HG03442 (cell line): ENCODE measurements at regions not wholly inside any gene's neighbourhood (a gene's known extent, or its start where the extent isn't known, plus 50 kb on each side); places are given as distances from the start of the nearest gene placed in this dataset.

ENCODE experiments used
- ATAC-seq: cut with Tn5 transposase; IDR thresholded peaks from one replicate; pipeline ENCODE4 v1.9.1; 2021; ENCODE audit warnings: mild to moderate bottlenecking, moderate library complexity; ENCODE audit not compliant: unreplicated experiment

DNA sequence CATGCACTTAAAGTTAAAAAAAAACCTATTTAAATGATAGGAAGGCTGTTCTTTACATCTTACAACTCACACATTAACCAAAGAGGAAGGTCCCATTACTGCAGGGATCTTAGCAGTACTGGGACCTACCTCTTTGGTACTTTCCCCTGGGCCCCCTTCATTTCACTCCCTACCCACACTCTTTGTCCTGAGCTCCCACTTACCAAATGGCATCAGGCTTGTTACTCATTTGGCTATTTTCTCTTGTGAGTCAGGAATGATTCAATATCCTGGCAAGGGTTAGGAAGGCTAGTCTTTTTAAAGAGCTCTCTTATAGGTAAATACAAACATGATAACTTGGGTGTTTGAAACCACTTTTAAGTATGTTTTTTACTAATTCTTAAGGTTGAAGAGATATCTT, 117.4 kb upstream of the ELL2 start:
- ATAC-seq, result no peak

DNA sequence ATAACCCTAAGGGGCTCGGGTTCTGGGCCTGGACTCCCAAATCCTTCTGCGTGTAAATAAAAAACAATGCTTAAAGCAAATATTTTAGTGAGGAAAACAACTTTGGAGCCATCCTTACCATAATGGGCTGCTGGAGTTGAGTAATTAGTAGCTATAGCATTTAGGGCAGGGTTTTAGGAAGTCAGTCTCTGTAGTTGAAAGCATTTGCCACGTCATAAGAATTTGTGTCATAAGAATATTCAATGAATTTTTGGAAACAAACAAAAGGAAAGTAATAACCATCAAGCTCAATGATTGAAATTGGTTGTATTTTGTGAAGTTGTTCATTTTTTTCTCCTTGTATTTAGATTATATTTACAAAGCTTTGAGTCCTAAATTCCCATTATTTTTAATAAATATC, 114.8 kb upstream of the ELL2 start:
- no peak for ATAC-seq

DNA sequence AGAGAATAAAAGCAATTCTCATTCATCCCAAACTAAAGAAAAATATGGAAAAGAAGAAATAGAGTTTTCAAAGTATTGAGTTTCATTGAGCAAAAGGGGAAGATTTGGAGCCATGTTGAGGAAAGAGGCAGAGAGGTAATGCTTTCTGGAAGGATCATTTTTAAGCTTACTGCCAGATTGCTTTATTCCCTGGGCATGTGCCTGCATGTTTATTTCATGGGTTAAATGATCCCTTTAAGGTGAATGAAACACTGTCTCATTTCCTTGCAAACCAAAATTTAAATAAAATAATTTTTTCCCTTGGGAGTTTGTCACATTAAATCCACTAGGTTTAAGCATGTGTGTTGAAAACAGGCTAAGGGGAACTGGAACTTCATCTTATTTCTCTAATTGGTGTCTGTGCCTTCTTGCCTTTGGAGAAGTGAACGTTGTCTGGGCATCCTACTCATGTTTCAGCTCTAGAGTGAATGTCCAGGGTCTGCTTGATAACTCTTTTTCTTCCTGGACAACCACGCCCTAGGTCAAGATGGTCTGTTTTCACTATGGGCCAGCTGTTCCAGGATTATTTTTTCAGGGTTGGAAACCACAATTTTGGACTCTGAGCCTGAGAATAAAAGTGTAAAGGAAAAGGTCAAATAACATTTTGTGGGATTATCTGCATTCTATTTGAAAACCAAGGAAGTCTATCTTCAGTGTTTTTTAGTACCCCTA, 114.1 kb upstream of the ELL2 start:
- ATAC-seq, result no peak

DNA sequence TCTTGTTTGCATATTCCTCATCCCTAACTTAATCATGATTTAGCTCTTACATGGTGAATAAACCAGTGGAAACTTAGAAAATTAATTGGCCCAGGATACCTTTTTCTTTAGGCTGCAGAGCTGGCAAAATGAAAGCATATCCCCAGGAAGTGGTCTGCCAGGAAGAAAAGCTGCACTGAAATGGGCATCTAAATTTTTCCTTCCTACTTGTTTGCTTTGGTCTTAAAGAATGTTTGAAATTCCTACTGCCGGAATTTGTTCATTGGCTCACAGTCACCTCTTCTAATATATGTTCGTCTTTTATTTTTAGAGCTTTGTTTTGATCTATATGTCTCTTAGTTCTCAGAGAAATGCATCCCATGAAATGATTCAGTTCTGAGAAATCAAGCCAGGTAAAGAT, 113.2 kb upstream of the ELL2 start:
- no peak for ATAC-seq

DNA sequence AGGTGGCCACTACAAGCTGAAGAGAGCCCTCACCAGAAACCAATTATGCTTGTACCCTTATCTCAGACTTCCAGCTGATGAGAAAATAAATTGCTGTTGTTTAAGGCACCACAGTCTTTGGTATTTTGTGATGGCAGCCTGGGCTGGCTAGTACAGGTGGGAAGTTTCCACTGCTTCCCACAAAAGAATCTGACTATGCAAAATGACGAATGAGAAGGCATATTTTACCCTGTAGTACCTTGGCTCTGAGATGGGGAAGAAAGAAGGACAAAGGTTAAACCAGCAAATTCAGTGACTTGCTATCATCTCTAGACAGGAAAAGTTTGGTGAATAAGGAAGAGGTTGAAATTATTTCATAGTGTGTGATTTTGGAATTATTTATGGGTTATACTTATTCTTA, 112.8 kb upstream of the ELL2 start:
- ATAC-seq, result no peak

DNA sequence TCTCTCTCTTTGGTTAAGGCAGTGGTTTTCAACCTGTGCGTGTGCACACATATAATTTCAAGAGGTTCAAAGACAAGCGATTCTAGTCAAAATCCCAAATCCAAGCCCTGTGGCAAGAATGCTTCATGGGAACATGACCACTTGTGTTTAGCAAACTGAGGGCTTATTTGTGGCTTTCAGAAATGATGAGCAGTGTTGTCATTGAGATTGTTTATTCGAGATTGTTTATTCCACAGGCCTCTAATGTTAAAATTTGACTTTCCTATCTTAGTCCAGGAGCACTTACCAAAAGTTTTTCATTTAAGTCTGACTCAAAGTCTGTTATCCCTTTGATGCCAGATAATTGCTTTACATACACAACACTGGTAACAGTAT, 111.1 kb upstream of the ELL2 start:
- ATAC-seq, result no peak

DNA sequence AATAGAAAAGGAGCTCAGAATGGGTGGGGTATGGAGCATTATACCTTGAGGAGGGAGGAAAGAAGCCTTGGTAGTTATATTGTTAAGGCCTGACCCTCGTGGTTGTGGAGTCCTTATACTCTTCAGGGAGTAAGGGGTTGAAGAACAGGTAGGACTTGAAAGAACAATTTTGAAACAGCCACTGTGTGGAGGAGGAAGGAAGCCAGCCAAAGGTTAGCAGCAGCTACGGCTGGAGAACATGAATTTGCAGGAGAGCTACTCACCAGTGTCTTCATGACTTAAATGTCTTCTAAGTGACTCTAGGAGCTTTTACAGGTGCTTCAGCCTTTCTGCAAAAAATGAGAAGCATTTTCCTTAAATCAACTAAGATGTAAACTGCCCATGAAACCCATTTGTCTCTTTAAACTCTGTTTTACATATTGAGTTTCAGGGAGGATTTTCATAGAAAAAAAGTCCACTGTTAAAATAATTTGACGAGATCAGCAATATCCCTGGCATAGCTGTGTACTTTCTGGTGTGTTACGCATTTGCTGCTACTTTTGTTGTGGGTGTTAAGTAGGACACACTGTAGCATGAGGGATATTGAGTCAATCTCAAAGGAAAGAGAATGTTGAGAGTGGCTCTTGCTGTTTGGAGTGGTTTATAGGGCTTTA, 110.6 kb upstream of the ELL2 start:
- ATAC-seq, result no peak

DNA sequence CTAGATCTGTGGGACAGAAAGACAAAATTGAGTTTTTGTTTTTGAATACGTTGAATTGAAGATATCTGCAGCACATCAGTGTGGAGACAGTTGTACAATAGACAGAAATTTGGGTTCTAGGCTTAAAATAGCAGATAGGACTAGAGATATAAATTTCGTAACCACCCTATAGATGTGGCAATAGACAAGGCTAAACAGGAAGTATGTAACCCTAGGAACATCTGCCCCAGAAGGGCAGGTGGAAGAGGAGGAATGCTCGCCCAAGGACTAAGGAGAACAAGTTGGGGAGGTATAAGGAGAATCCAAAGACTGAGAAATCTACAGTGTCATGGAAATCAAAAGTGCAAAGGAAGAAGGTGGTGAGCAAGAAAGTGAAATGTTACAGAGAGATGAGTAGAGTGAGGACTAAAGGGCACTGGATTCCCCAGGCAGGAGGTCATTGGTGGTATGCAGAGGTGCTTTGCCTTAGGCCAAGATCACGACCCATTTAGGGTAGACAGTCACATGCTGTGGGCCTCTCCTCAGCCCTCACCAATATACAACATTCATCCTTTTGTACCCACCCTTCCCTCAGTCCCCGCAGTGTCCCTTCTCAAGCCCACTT, 109.1 kb upstream of the ELL2 start:
- ATAC-seq, result no peak

DNA sequence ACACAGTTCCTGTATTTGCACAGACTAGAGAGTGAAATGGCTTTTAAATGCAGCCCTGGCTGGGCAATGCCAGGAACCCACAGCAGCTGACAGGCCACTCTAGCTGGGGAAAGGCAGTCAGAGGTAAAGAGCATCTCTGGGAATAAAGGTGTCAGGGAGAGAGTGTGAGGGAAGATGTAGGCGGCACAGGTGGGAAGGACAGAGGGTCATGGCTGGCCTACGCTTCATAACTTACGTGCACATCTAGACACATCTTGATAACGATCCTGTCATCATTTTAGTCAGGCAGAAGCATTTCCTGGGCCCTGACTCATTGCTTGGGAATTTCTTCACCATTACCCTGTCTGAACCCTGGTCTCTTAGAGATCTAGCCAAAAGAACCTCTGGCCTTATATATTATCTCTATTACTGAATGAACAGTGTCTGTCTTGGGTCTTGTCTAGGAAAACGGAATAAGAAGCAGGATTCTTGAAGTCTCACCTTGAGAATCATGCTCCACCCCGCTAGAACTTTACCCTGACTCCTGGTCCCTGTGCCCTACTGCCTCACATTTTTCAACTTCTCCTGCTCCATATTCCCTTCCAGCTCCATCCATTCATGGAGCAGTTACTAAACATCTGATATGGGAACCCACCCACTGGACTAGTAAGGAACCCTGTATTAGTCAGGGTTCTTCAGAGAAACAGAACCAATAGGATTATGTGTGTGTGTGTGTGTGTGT, 106.4 kb upstream of the ELL2 start:
- no peak for ATAC-seq

DNA sequence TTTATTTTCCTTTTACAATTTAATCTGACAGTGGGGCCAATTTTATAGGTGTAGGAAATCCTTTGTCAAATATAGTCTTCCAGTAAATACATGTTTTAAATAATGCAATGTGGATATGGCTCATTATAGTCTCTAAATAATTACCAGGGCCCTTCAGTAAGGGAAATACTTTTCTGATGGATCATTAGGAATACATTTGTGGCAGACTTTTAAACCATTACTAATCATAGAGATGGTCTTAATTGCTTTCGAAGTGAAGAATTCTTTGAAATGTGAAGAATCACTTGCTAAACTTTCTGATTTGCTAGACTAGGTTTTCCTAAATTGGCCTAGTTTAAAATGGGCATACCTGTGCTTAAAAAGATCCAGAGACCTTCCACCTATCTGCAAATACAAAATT, 105.6 kb upstream of the ELL2 start:
- no peak for ATAC-seq

DNA sequence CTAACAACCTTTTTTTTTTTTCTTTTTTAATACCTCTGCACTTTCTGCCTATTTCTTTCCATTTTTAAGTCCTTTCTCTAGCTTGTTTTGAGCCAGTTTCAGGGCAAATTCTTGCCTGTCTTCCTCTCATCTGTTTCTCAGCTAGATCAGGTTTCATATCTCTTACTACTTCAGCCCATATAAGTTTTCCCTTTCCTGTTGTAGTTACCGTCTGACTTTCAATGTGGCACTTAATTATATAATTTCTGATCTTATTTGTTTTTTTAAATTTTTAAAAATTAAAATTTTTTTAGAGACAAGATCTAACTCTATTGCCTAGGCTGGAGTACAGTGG, 104.7 kb upstream of the ELL2 start:
- no peak for ATAC-seq

DNA sequence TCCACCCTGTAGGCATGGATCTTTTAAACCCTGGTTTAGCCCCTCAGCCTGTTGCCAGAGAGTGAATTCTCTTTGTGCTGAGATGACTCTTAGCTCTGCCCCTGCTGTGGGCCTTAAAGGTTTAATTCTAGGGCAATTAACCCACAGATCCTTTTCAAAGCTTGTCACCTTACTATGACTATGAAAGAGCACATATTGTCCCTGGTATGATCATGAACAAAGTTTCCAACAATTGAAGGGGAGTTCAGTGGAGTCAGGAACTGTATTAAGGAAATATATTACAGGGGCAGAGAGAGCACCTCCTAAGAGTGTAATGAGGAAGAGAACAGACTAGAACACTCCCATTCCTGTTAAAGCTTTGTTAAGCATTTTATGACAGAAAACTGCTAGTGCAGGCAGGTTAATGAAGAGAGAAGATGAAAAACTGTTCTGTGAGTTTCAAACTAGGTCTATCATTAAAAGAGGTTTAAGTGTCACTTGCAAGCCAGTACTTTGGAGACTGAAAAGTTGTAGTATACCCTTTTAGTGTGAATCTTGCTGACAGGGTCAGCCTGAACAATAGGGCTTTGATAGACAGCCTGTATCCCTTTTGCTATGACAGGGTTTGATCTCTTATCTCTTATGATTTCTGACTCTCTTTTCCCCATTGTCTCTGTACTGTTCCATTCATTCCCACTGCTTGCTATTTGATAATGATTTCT, 104.2 kb upstream of the ELL2 start:
- ATAC-seq, result no peak

DNA sequence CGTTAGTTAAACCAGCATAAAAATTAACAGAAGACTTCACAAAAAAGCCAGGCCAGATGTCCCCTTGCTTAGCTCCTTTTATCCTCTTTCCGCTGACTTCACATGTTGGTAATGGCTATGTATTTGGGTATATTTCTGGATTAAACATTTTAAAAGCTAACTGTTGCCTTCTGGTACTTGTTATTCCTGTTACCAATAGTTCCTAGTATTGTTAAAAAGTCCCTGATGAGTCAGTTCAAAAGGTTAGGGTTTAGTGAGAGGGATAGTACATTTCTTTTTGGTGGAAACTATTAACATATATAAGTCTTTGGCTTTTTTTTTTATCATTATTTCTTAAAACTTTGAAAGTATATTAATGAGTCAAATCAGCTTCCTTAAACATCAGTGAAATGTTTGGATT, 103.2 kb upstream of the ELL2 start:
- ATAC-seq, result no peak

DNA sequence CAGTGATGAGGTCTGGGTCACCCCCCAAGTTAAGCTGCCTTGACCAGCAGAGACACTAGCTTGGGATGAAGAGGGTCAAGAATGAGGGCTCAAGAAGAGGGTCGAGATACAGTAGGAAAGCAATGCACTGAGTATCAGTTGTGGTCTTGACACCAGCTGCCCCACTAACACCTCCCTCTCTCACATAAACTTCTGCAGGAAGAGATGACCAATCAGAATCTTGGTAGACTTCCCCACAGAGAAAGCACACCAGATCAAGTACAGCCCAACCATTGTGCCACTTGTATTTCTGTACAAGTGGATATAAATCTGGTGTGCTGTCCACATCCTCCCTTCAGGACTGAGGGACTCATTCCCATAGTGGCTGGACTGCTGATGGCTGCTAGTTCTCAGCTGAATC, 101.2 kb upstream of the ELL2 start:
- ATAC-seq, result no peak

DNA sequence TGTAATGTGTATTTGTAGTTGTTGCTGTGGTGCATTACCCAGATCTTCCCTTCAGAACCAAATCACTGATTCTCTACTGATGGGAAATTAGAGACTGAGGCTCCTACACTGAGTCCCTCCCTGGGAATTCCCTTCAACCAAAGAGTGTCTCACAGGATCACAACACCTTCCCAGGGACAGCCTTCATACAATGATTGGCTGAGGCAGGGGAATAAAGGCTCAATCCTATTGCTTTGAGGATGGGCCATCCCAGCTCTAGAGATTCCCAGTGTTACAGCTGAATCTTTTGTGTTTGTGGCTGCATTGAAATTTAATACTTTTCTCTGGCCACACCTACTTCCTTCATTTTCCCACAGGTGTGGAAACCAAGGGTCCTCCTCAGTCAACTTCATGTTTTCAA, 96.4 kb upstream of the ELL2 start:
- no peak for ATAC-seq

DNA sequence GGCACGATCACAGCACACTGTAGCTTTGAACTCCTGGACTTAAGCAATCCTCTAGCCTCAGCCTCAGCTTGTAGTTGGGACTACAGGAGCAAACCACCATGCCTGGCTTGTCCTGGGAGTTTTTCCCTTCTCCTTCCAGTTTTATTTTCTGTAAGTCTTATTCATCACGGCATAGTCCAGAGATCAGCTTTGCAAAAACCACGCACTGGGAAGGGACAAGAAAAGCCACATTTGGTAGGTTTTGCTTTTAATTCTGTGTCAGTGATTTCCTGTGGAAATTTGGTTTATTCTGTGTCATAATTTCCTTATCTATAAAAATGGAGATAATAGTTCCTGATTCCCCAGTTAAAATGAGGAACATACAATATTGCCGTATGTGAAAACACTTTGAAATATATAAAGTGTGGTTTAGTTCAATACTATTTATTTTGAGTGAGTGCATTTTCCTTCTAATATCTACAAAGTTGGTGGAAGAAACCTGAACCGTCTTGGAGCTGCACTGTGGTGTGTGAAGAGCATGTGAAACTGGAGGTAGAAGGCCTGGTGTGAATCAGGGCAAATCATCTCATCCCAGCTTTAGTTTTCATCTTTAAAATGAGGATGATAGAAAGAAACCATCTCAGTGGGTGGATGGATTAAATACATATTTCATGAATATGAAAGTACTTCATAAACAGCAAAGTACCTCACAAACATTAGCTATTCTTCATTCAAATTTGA, 92.8 kb upstream of the ELL2 start:
- ATAC-seq, result no peak

DNA sequence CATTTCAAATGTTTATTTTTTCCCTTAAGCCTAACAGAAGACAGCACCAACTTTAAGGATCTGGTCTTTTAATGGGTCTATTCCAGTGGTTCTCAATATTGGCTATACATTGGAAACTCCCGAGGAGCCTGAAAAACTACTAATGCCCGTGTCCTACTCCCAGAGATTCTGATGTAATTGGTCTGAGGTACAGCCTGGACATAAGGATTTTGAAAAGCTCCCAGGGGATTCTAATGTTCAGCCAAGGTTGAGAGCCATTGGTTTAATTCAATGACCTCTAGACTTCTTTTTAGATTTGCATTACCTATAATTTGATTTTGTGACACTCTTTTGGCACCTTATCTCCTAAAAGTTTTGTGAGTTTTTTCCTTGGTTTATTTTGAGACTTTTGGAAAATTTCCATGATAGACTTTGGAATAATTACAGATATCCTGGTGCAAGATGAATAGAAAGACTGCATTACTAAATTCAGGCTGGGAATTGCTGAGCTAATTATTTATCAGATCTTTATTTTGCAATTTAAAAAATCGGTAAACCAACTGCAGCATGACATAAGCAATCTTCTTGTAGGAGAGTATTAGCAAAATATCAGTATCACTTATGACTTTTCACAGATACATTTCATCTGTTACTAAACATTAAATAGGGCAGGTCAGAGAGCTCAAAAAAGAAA, 91.5 kb upstream of the ELL2 start:
- no peak for ATAC-seq

DNA sequence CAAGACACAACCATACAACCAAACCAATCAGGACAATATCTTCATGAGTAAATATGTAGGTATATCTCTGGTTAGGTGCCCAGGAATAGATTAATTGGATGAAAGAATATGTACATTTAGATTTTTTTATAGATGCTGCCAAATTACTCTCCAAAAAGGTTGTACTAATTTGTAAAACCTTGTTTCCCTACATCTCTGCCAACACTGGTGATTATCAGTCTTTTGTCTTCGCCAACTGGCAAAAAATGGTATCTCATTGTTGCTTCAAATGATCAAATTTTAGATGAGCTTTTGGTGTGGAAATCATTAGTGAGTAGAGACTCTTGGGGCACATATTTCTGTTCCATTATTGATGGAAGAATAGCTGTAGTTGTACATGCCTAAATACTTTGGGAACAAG, 90.7 kb upstream of the ELL2 start:
- ATAC-seq, result no peak

DNA sequence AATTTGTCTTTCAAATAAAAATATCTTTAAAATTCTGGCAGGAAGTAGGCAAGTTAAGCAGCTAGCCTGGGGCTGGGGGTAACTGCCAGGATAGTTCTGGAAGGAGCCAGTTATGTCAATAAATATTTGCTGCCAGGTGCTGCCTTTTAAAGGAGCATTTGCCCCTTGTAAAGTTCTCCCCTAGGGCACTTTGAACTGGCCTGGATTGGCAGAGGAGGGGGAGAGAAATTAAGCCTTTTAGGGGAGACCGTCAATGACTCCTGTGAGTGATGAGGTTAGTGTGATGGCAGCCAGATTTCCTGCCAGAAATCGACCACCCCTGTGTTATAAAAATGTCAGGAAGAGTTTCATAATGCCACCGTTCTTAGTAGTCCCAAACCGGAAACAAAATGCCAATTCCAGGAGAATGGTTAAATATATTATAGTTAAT, 89.8 kb upstream of the ELL2 start:
- ATAC-seq, result no peak

DNA sequence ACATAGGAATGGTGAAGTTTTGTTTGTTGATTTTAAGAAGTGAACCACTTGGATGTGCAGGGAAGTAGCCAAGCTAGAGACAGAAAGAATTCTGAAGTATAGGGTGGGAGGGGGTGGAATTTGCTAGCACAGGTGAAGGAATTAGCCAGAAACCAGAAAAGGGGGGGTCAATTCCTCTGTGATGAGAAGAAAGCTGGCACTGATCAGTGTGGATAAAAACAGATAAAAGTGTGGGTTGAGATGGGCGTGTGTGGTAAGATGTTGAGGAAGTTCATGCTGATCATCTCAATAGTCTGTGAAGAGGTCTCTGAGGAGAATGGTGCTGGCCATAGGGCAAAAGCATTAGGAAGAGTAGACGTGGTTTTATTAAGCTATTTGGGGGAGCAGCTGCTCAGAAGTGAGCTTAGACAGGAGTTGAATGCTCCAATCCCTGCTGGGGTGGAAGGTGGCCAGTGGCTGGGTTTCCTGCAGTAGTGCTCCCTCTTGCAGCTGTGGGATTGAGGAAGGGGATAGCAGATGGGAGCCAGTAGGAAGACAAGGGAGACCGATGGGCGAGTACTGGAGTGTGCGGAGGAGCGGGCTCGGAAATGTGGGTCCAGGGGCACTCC, 88.7 kb upstream of the ELL2 start:
- ATAC-seq, result no peak
